H9 (cell line): ENCODE measurements at regions not wholly inside any gene's neighbourhood (a gene's known extent, or its start where the extent isn't known, plus 50 kb on each side); places are given as distances from the start of the nearest gene placed in this dataset.

Experiments used
- DNase-seq: peaks from one replicate; pipeline ENCODE4 v3.0.0-alpha.2; 2017
- H2AFZ ChIP-seq: one replicate; pipeline ENCODE4 v1.6.1; 2013; ENCODE audit warnings: mild to moderate bottlenecking, low read length, control low read depth, moderate library complexity
- H2AK5ac ChIP-seq: 2 replicates; pipeline ENCODE4 v1.6.1; 2013; ENCODE audit warnings: low read length, control low read depth, mixed read lengths; ENCODE audit not compliant: insufficient read length
- H2BK120ac ChIP-seq: one replicate; pipeline ENCODE4 v1.6.1; 2013; ENCODE audit warnings: low read depth, mild to moderate bottlenecking, low read length, control low read depth, inconsistent platforms; ENCODE audit not compliant: poor library complexity, severe bottlenecking
- H2BK12ac ChIP-seq: 2 replicates; pipeline ENCODE4 v1.6.1; 2013; ENCODE audit warnings: low read length, control low read depth, mixed read lengths, low read depth; ENCODE audit not compliant: insufficient read length
- H2BK15ac ChIP-seq: 2 replicates; pipeline ENCODE4 v1.6.1; 2013; ENCODE audit warnings: low read depth, low read length, control low read depth
- H2BK20ac ChIP-seq: one replicate; pipeline ENCODE4 v1.6.1; 2013; ENCODE audit warnings: low read depth, mild to moderate bottlenecking, low read length, control low read depth, inconsistent platforms; ENCODE audit not compliant: poor library complexity, severe bottlenecking
- H2BK5ac ChIP-seq: 2 replicates; pipeline ENCODE4 v1.6.1; 2013; ENCODE audit warnings: low read length, control low read depth, mixed read lengths; ENCODE audit not compliant: insufficient read length
- H3K14ac ChIP-seq: 2 replicates; pipeline ENCODE4 v1.6.1; 2013; ENCODE audit warnings: low read length, control low read depth; ENCODE audit not compliant: insufficient read depth
- H3K18ac ChIP-seq: 2 replicates; pipeline ENCODE4 v1.6.1; 2013; ENCODE audit warnings: low read depth, mild to moderate bottlenecking, mixed read lengths, low read length, control low read depth; ENCODE audit not compliant: insufficient read length
- H3K23ac ChIP-seq: 2 replicates; pipeline ENCODE4 v1.6.1; 2013; ENCODE audit warnings: low read length, control low read depth, mixed read lengths, low read depth; ENCODE audit not compliant: insufficient read length
- H3K23me2 ChIP-seq: 2 replicates; pipeline ENCODE4 v1.6.1; 2013; ENCODE audit warnings: low read depth, mild to moderate bottlenecking, mixed read lengths, low read length, control low read depth; ENCODE audit not compliant: insufficient read length, poor library complexity, severe bottlenecking
- H3K27ac ChIP-seq: 2 replicates; pipeline ENCODE4 v1.5.1; 2013; ENCODE audit warnings: low read length, control low read depth, mixed read lengths, low read depth; ENCODE audit not compliant: insufficient read length
- H3K27me3 ChIP-seq: 2 replicates; pipeline ENCODE4 v1.6.1; 2013; ENCODE audit warnings: low read length, control low read depth, inconsistent platforms; ENCODE audit not compliant: insufficient read depth
- H3K4ac ChIP-seq: 2 replicates; pipeline ENCODE4 v1.6.1; 2013; ENCODE audit warnings: low read depth, mild to moderate bottlenecking, control low read depth, inconsistent platforms, low read length, moderate library complexity
- H3K4me1 ChIP-seq: 2 replicates; pipeline ENCODE4 v1.6.1; 2013; ENCODE audit warnings: low read length, control low read depth, inconsistent platforms; ENCODE audit not compliant: insufficient read depth
- H3K4me2 ChIP-seq: 2 replicates; pipeline ENCODE4 v1.6.1; 2013; ENCODE audit warnings: low read length, control low read depth, mixed read lengths; ENCODE audit not compliant: insufficient read length, insufficient read depth
- H3K56ac ChIP-seq: 2 replicates; pipeline ENCODE4 v1.6.1; 2013; ENCODE audit warnings: low read depth, mild to moderate bottlenecking, mixed read lengths, low read length, control low read depth; ENCODE audit not compliant: insufficient read length
- H3K79me1 ChIP-seq: 2 replicates; pipeline ENCODE4 v1.6.1; 2013; ENCODE audit warnings: low read depth, mild to moderate bottlenecking, moderate library complexity, low read length, control low read depth, inconsistent platforms; ENCODE audit not compliant: insufficient read depth, poor library complexity, severe bottlenecking
- H3K79me2 ChIP-seq: 2 replicates; pipeline ENCODE4 v1.6.1; 2013; ENCODE audit warnings: low read length, control low read depth, inconsistent platforms; ENCODE audit not compliant: insufficient read depth
- H3K9ac ChIP-seq: 2 replicates; pipeline ENCODE4 v1.6.1; 2013; ENCODE audit warnings: low read length, control low read depth, mixed read lengths; ENCODE audit not compliant: insufficient read length; ENCODE audit errors: extremely low read depth
- H3K9me3 ChIP-seq: one replicate; pipeline ENCODE4 v1.6.1; 2013; ENCODE audit warnings: low read depth, low read length, inconsistent platforms; ENCODE audit not compliant: control insufficient read depth
- H3T11ph ChIP-seq: one replicate; pipeline ENCODE4 v1.6.1; 2013; ENCODE audit warnings: mild to moderate bottlenecking, low read length, control low read depth, inconsistent platforms
- H4K20me1 ChIP-seq: one replicate; pipeline ENCODE4 v1.6.1; 2013; ENCODE audit not compliant: control insufficient read depth, insufficient read length, insufficient read depth
- H4K5ac ChIP-seq: 2 replicates; pipeline ENCODE4 v1.6.1; 2013; ENCODE audit warnings: low read depth, mild to moderate bottlenecking, mixed read lengths, low read length, control low read depth; ENCODE audit not compliant: insufficient read length
- H4K8ac ChIP-seq: replicated peaks from 2 replicates; pipeline ENCODE4 v1.6.1; 2013; ENCODE audit warnings: low read length, control low read depth, mixed read lengths, low read depth; ENCODE audit not compliant: insufficient read length
- H4K91ac ChIP-seq: 2 replicates; pipeline ENCODE4 v1.6.1; 2013; ENCODE audit warnings: low read depth, mild to moderate bottlenecking, moderate library complexity, mixed read lengths, low read length, control low read depth; ENCODE audit not compliant: insufficient read length
- H3K27ac Mint-ChIP-seq, 3 experiments: 2 replicates in 2 of 3; 3 replicates in 1 of 3; pipeline ENCODE4 v1.8.0; 2020 to 2021; ENCODE audit warnings: mixed read lengths in 3 of 3, mild to moderate bottlenecking in 1 of 3, moderate library complexity in 1 of 3
- H3K27me3 Mint-ChIP-seq: 2 replicates; pipeline ENCODE4 v1.8.0; 2021; ENCODE audit warnings: low read depth, mild to moderate bottlenecking, moderate library complexity, mixed read lengths
- H3K36me3 Mint-ChIP-seq, 3 experiments: 2 replicates in 2 of 3; 3 replicates in 1 of 3; pipeline ENCODE4 v1.8.0; 2020 to 2021; ENCODE audit warnings: low read depth in 3 of 3, mixed read lengths in 3 of 3; ENCODE audit not compliant: insufficient read depth in 1 of 3
- H3K4me1 Mint-ChIP-seq, 2 experiments: 2 replicates each; pipeline ENCODE4 v1.8.0; 2020; ENCODE audit warnings: mixed read lengths in 2 of 2
- H3K4me3 Mint-ChIP-seq, 2 experiments: 2 replicates in 1 of 2; 3 replicates in 1 of 2; pipeline ENCODE4 v1.8.0; 2020 to 2021; ENCODE audit warnings: mild to moderate bottlenecking in 2 of 2, mixed read lengths in 2 of 2, moderate library complexity in 1 of 2
- H3K9me3 Mint-ChIP-seq, 2 experiments: 2 replicates in 1 of 2; 3 replicates in 1 of 2; pipeline ENCODE4 v1.8.0; 2020; ENCODE audit warnings: mild to moderate bottlenecking in 2 of 2, mixed read lengths in 2 of 2, moderate library complexity in 1 of 2
- CTCF ChIP-seq: fragments of 200-600 bp; sonication (generic); conservative IDR thresholded peaks from 3 replicates; pipeline ENCODE4 v1.8.0; 2021; ENCODE audit warnings: antibody characterized with exemption, mild to moderate bottlenecking
- WGBS: extraction: QIAGEN DNeasy Blood & Tissue Kit; methylation state at CpG from one replicate; pipeline ENCODE4 v1.1.7; 2013; ENCODE audit warnings: missing lambda C conversion rate, low lambda C conversion rate, mixed read lengths; ENCODE audit not compliant: insufficient read length; ENCODE audit errors: extremely low coverage; 5-methylcytosine and 5-hydroxymethylcytosine counted together

GRCh38 chr19:31838163-31838815 lies 489.1 kb upstream of the TSHZ3 start:
- Mint-ChIP-seq H3K4me3 (no peak overlapping the region), H3K27ac (peak overlapping the region in 2 of 3 experiments; percentile 24 to 59; a peak in 3 of 7 replicates), H3K9me3 (peaks cover 30 to 35% of the 10 kb centered on the region in 2 experiments), H3K4me1 (peaks cover 4 to 5% of the 10 kb centered on the region in 2 experiments; a peak in 2 of 4 replicates), H3K36me3 (peaks cover 2 to 27% (median 3%) of the 10 kb centered on the region in 3 experiments; a peak in 5 of 7 replicates), H3K27me3 (no peaks in the 10 kb centered on the region; the same call in none of the 2 replicates)
- no peaks in the 10 kb centered on the region for H3K79me1 ChIP-seq
- H4K20me1 ChIP-seq: no peaks in the 10 kb centered on the region
- H3K4me2 ChIP-seq: no peak overlapping the region
- H2BK5ac ChIP-seq: no peak overlapping the region
- H3K56ac ChIP-seq: no peak overlapping the region
- no peak overlapping the region for H4K8ac ChIP-seq
- no peak overlapping the region for H2AFZ ChIP-seq
- H3K9ac ChIP-seq: no peak overlapping the region
- H3K23me2 ChIP-seq: no peaks in the 10 kb centered on the region
- H3K79me2 ChIP-seq: no peaks in the 10 kb centered on the region
- H4K91ac ChIP-seq: no peak overlapping the region
- no peak overlapping the region for H2BK15ac ChIP-seq
- no peak for DNase-seq
- no peak overlapping the region for H2BK120ac ChIP-seq
- no peak overlapping the region for H3K4ac ChIP-seq
- H3K4me1 ChIP-seq: no peaks in the 10 kb centered on the region
- H2BK20ac ChIP-seq: no peak overlapping the region
- H4K5ac ChIP-seq: no peak overlapping the region
- no peak overlapping the region for H3K18ac ChIP-seq
- H3K9me3 ChIP-seq: no peaks in the 10 kb centered on the region
- H3K23ac ChIP-seq: no peak overlapping the region
- TF ChIP-seq CTCF: no peak
- no peak overlapping the region for H3T11ph ChIP-seq
- no peaks in the 10 kb centered on the region for H3K27me3 ChIP-seq
- H2BK12ac ChIP-seq: no peak overlapping the region
- H3K14ac ChIP-seq: no peak overlapping the region
- H2AK5ac ChIP-seq: no peak overlapping the region
- WGBS: no CpG with 5 or more reads among the region's 11 CpGs
- no peak overlapping the region for H3K27ac ChIP-seq
